OCI-LY7 (cell line): ENCODE measurements at regions not wholly inside any gene's neighbourhood (a gene's known extent, or its start where the extent isn't known, plus 50 kb on each side); places are given as distances from the start of the nearest gene placed in this dataset.

Experiments
- BruUV-seq: library from RNA; stranded (reverse); fragments of 400-500 nt; replicated peaks from 2 replicates; lab custom pipeline; 2021; lab: Mats Ljungman, UMichigan
- CTCF ChIA-PET: fragments of 300-600 bp; sonication (Branson Sonifier 250); formaldehyde crosslinking; loops from one replicate; lab custom pipeline; 2022; ENCODE audit warnings: antibody characterized with exemption; ENCODE audit not compliant: unreplicated experiment; lab: Charles Lee
- POLR2A ChIA-PET: fragments of 300-600 bp; sonication (Branson Sonifier 250); formaldehyde crosslinking; loops from one replicate; lab custom pipeline; 2022; ENCODE audit warnings: antibody characterized with exemption; lab: Charles Lee
- DNase-seq: peaks from one replicate; pipeline ENCODE4 v3.0.0-alpha.2; 2015; ENCODE audit warnings: low spot score
- H2AFZ ChIP-seq: fragments of 200-600 bp; sonication (generic), shearing (Covaris generic); 2 replicates; pipeline ENCODE4 v1.6.1; 2014; ENCODE audit warnings: mild to moderate bottlenecking, antibody characterized with exemption, low read length, moderate library complexity
- H3K27ac ChIP-seq: fragments of 200-600 bp; sonication (generic); 2 replicates; pipeline ENCODE4 v1.5.1; 2014; ENCODE audit warnings: mixed run types, low read depth, mild to moderate bottlenecking, moderate library complexity, low read length, inconsistent platforms; ENCODE audit not compliant: poor library complexity, severe bottlenecking
- H3K36me3 ChIP-seq: fragments of 200-600 bp; sonication (generic); 2 replicates; pipeline ENCODE4 v1.6.1; 2014; ENCODE audit warnings: mild to moderate bottlenecking, antibody characterized with exemption, low read length, moderate library complexity, mixed read lengths; ENCODE audit not compliant: insufficient read depth
- H3K4me1 ChIP-seq: fragments of 200-600 bp; sonication (generic); 2 replicates; pipeline ENCODE4 v1.5.1; 2014; ENCODE audit warnings: mild to moderate bottlenecking, low read length; ENCODE audit not compliant: insufficient read depth, poor library complexity, severe bottlenecking
- H3K4me2 ChIP-seq: fragments of 200-600 bp; sonication (generic); 2 replicates; pipeline ENCODE4 v1.6.1; 2014; ENCODE audit warnings: mild to moderate bottlenecking, low read length
- H3K4me3 ChIP-seq: fragments of 200-600 bp; sonication (generic); 2 replicates; pipeline ENCODE4 v1.5.1; 2014; ENCODE audit warnings: mild to moderate bottlenecking, low read depth, low read length; ENCODE audit not compliant: poor library complexity, severe bottlenecking
- H3K79me2 ChIP-seq: fragments of 200-600 bp; sonication (generic); 2 replicates; pipeline ENCODE4 v1.6.1; 2016; ENCODE audit warnings: low read depth, mild to moderate bottlenecking, low read length, moderate library complexity, mixed read lengths; ENCODE audit not compliant: insufficient read depth
- H3K9me2 ChIP-seq: fragments of 200-600 bp; sonication (generic); 2 replicates; pipeline ENCODE4 v1.6.1; 2016; ENCODE audit warnings: mild to moderate bottlenecking, low read length, mixed read lengths; ENCODE audit not compliant: insufficient read depth
- H3K9me3 ChIP-seq: fragments of 200-600 bp; sonication (generic); 2 replicates; pipeline ENCODE4 v1.6.1; 2014; ENCODE audit warnings: mild to moderate bottlenecking, mixed run types, low read length, mixed read lengths
- H4K20me1 ChIP-seq: fragments of 200-600 bp; sonication (generic); 2 replicates; pipeline ENCODE4 v1.6.1; 2014; ENCODE audit warnings: mild to moderate bottlenecking, antibody characterized with exemption, low read length, moderate library complexity, mixed read lengths; ENCODE audit not compliant: insufficient read depth
- EZH2phosphoT487 ChIP-seq: fragments of 200-600 bp; sonication (generic); IDR thresholded peaks from 2 replicates; pipeline ENCODE4 v1.6.1; 2018; ENCODE audit warnings: low read depth, borderline replicate concordance, mild to moderate bottlenecking, mixed run types, antibody characterized with exemption, low read length, moderate library complexity, mixed read lengths
- intact Hi-C: fragments of 100-400 bp; cut with micrococcal nuclease; formaldehyde crosslinking; loops from one replicate; pipeline ENCODE4 v1.10.0; 2022; ENCODE audit not compliant: unreplicated experiment
- TF ChIP-seq, protein P1 (sequence below): fragments of 200-600 bp; sonication (generic); conservative IDR thresholded peaks from 2 replicates; pipeline ENCODE4 v1.5.1; 2014; ENCODE audit warnings: mild to moderate bottlenecking, antibody characterized with exemption, low read length, moderate library complexity, mixed read lengths

DNA sequence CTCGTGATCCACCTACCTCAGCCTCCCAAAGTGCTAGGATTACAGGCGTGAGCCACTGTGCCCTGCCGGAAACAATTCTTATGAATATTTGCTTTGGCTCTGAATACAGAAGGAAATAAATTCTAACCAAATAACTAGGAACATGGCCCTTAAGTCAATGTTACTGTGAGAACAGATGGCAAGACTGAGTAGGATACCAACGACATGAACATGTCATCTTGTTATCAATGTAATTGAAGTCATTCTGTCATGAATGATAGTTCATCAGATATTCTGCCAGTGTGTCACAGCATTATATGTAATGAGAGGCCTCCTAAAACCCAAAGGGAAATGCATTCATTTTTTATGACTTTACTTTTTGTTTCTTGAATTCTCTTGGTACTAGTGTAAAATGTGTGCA is 548.8 kb downstream of the MCTP2 start:
- ChIA-PET POLR2A (interaction anchor here (0.8 kb wide), 1 partner anchor 11 kb away, joined by 3 read pairs; no protein-coding TSS in a partner anchor), CTCF (no interaction called here)
- no TSS peak for BruUV-seq
- TF ChIP-seq EZH2phosphoT487, result no peak
- H3K9me3 ChIP-seq, result no peaks in the 10 kb centered on the region
- no peaks in the 10 kb centered on the region for H3K9me2 ChIP-seq
- no peak overlapping the region for H3K4me3 ChIP-seq
- H3K4me2 ChIP-seq, result no peak overlapping the region
- no peaks in the 10 kb centered on the region for H3K4me1 ChIP-seq
- H3K27ac ChIP-seq, result no peak overlapping the region
- H2AFZ ChIP-seq, result no peak overlapping the region
- H3K79me2 ChIP-seq, result no peaks in the 10 kb centered on the region
- DNase-seq, result no peak
- no peaks in the 10 kb centered on the region for H4K20me1 ChIP-seq
- intact Hi-C loops, result no loop called here
- no peaks in the 10 kb centered on the region for H3K36me3 ChIP-seq

DNA sequence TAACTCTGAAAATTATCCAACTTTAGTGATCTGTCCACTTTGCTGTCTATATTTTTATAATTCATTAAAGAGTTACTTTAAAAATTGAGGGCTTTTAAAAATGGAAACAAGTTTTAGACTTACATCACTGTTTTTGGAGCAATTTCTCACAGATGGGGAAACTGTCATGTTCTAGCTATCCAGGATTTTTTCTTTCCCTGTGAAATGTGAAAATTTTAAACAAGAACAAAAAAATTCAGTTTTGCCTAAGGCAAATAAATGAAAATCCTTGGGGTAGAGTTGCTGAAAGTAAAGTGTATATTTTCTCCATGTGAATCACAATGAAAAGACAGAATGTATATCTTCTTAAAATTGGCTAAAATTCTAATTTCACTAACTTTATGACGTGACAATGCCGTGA is 553.7 kb downstream of the MCTP2 start:
- H3K4me1 ChIP-seq, result no peaks in the 10 kb centered on the region
- no TSS peak for BruUV-seq

DNA sequence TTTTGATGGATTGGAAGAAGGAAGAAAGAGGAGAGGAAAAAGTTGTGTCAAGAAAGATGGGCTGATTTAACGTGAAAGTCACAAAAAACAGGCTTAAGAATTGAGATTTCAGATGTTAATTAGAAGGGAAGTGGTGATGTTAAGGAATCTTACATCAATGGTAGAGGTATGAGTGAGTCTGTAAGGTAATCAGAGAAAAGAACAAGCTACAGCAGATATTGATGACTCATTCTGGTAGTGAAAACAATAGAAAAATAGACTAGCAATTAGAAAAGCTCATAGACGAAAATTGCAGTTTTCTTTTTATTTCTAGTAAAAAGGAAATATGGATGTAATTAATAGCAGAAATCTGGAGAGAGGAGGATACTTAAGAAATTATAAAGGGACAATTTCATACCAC is 559.6 kb downstream of the MCTP2 start:
- Histone ChIP-seq H3K27ac (no peak overlapping the region), H3K36me3 (no peaks in the 10 kb centered on the region), H3K79me2 (no peaks in the 10 kb centered on the region), H3K4me3 (no peak overlapping the region), H3K9me3 (no peaks in the 10 kb centered on the region), H3K4me2 (no peak overlapping the region), H4K20me1 (no peaks in the 10 kb centered on the region), H3K4me1 (no peaks in the 10 kb centered on the region), H3K9me2 (no peaks in the 10 kb centered on the region), H2AFZ (no peak overlapping the region)
- POLR2A ChIA-PET, result interaction anchor here (0.6 to 1.0 kb wide), 2 partner anchors 10 to 1541 kb away, joined by 3 read pairs; no protein-coding TSS in a partner anchor
- intact Hi-C loops, result no loop called here
- CTCF ChIA-PET, result no interaction called here
- no TSS peak for BruUV-seq
- no peak for TF ChIP-seq EZH2phosphoT487
- TF ChIP-seq, protein P1, sequence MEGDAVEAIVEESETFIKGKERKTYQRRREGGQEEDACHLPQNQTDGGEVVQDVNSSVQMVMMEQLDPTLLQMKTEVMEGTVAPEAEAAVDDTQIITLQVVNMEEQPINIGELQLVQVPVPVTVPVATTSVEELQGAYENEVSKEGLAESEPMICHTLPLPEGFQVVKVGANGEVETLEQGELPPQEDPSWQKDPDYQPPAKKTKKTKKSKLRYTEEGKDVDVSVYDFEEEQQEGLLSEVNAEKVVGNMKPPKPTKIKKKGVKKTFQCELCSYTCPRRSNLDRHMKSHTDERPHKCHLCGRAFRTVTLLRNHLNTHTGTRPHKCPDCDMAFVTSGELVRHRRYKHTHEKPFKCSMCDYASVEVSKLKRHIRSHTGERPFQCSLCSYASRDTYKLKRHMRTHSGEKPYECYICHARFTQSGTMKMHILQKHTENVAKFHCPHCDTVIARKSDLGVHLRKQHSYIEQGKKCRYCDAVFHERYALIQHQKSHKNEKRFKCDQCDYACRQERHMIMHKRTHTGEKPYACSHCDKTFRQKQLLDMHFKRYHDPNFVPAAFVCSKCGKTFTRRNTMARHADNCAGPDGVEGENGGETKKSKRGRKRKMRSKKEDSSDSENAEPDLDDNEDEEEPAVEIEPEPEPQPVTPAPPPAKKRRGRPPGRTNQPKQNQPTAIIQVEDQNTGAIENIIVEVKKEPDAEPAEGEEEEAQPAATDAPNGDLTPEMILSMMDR, result no peak
- DNase-seq, result no peak

More for the DNA sequence above, 553.7 kb downstream of the MCTP2 start:
- intact Hi-C loops, result no loop called here
- Histone ChIP-seq H3K4me2 (no peak overlapping the region), H3K9me3 (no peaks in the 10 kb centered on the region), H3K4me3 (no peak overlapping the region), H2AFZ (no peak overlapping the region), H3K9me2 (no peaks in the 10 kb centered on the region), H3K79me2 (no peaks in the 10 kb centered on the region), H3K36me3 (no peaks in the 10 kb centered on the region), H4K20me1 (no peaks in the 10 kb centered on the region), H3K27ac (no peak overlapping the region)
- CTCF ChIA-PET, result no interaction called here
- DNase-seq, result no peak
- TF ChIP-seq, protein P1, result no peak
- no peak for TF ChIP-seq EZH2phosphoT487
- POLR2A ChIA-PET, result no interaction called here
